H1 (cell line): ENCODE measurements at regions not wholly inside any gene's neighbourhood (a gene's known extent, or its start where the extent isn't known, plus 50 kb on each side); places are given as distances from the start of the nearest gene placed in this dataset.

ENCODE experiments used
- CTCF ChIA-PET: fragments of 300-600 bp; sonication (Branson Sonifier 250); formaldehyde crosslinking; loops from one replicate; lab custom pipeline; 2021; ENCODE audit not compliant: partially characterized antibody; lab: Charles Lee
- POLR2A ChIA-PET: fragments of 300-600 bp; sonication (Branson Sonifier 250); formaldehyde crosslinking; loops from one replicate; lab custom pipeline; 2021; ENCODE audit warnings: inconsistent platforms; ENCODE audit not compliant: partially characterized antibody; lab: Charles Lee
- DNase-seq, 2 experiments: peaks; one replicate each; pipeline versions ENCODE4 v3.0.0 to v3.0.0-alpha.2; 2010 to 2022; ENCODE audit warnings: low spot score in 2 of 2, low read depth in 1 of 2, mixed read lengths in 1 of 2
- FAIRE-seq: peaks from 2 replicates; lab custom pipeline; 2011; peaks lifted over from hg19 to GRCh38; lab: Jason Lieb, UNC
- H2AFZ ChIP-seq: 2 replicates; pipeline ENCODE4 v1.8.1; 2012; ENCODE audit warnings: low read length, inconsistent platforms
- H2AK5ac ChIP-seq: 2 replicates; pipeline ENCODE4 v1.6.1; 2013; ENCODE audit warnings: low read depth, low read length
- H2BK120ac ChIP-seq: replicated peaks from 2 replicates; pipeline ENCODE3; 2013; ENCODE audit warnings: low read depth, low read length, inconsistent platforms
- H2BK12ac ChIP-seq: 2 replicates; pipeline ENCODE4 v1.6.1; 2013; ENCODE audit warnings: low read depth, low read length
- H2BK15ac ChIP-seq: 2 replicates; pipeline ENCODE4 v1.6.1; 2013; ENCODE audit warnings: low read length
- H2BK20ac ChIP-seq: 2 replicates; pipeline ENCODE4 v1.6.1; 2013; ENCODE audit warnings: low read length
- H2BK5ac ChIP-seq: 2 replicates; pipeline ENCODE4 v1.6.1; 2013; ENCODE audit warnings: low read depth, low read length
- H3K14ac ChIP-seq: 2 replicates; pipeline ENCODE4 v1.6.1; 2013; ENCODE audit warnings: inconsistent platforms; ENCODE audit not compliant: insufficient read length
- H3K18ac ChIP-seq: 2 replicates; pipeline ENCODE4 v1.6.1; 2013; ENCODE audit warnings: low read length; ENCODE audit errors: extremely low read depth
- H3K23ac ChIP-seq: 2 replicates; pipeline ENCODE4 v1.6.1; 2013; ENCODE audit warnings: inconsistent platforms; ENCODE audit not compliant: insufficient read length
- H3K23me2 ChIP-seq: 2 replicates; pipeline ENCODE4 v1.6.1; 2013; ENCODE audit warnings: low read depth, low read length
- H3K27ac ChIP-seq: 2 replicates; pipeline ENCODE4 v1.6.1; 2011; ENCODE audit warnings: low read depth, low read length, inconsistent platforms
- H3K27me3 ChIP-seq, 4 experiments: replicated peaks in 1 of 4; 1 replicate in 1 of 4; 2 replicates in 3 of 4; pipeline versions ENCODE4 v1.6.1 to v1.8.1; 2011 to 2013; ENCODE audit warnings: low read length in 3 of 4, mild to moderate bottlenecking in 3 of 4, inconsistent platforms in 2 of 4, mixed read lengths in 2 of 4, moderate library complexity in 1 of 4; ENCODE audit not compliant: control insufficient read depth in 3 of 4, insufficient read depth in 3 of 4; ENCODE audit errors: extremely low read depth in 1 of 4
- H3K36me3 ChIP-seq, 4 experiments: 2 replicates each; pipeline versions ENCODE4 v1.6.1 to v1.8.1; 2011 to 2013; ENCODE audit warnings: mild to moderate bottlenecking in 4 of 4, low read length in 3 of 4, moderate library complexity in 2 of 4, control low read depth in 1 of 4, inconsistent platforms in 1 of 4; ENCODE audit not compliant: insufficient read depth in 4 of 4, control insufficient read depth in 2 of 4
- H3K4ac ChIP-seq: replicated peaks from 2 replicates; pipeline ENCODE3; 2013; ENCODE audit warnings: low read length, low read depth, mixed read lengths, inconsistent platforms; ENCODE audit not compliant: insufficient read length
- H3K4me1 ChIP-seq, 4 experiments: replicated peaks in 1 of 4; 1 replicate in 1 of 4; 2 replicates in 3 of 4; pipeline versions ENCODE4 v1.6.1 to v1.8.1; 2011 to 2013; ENCODE audit warnings: low read length in 3 of 4, inconsistent platforms in 2 of 4, mixed read lengths in 1 of 4; ENCODE audit not compliant: insufficient read depth in 4 of 4, control insufficient read depth in 3 of 4
- H3K4me2 ChIP-seq, 2 experiments: 2 replicates each; pipeline versions ENCODE4 v1.6.1 to v1.8.1; 2011 to 2013; ENCODE audit warnings: low read depth in 2 of 2, low read length in 2 of 2, control low read depth in 1 of 2, inconsistent platforms in 1 of 2, mild to moderate bottlenecking in 1 of 2; ENCODE audit not compliant: insufficient read depth in 1 of 2
- H3K4me3 ChIP-seq, 4 experiments: fragments of 200-600, 300-600 bp in 1 of 4; sonication (generic), shearing (Covaris generic), sonication (Bioruptor Twin) in 1 of 4; 2 replicates each; pipeline versions ENCODE4 v1.5.1 to v1.8.1; 2011 to 2016; ENCODE audit warnings: low read length in 4 of 4, low read depth in 3 of 4, control low read depth in 2 of 4, inconsistent platforms in 2 of 4, mild to moderate bottlenecking in 2 of 4, mixed read lengths in 1 of 4, moderate library complexity in 1 of 4; ENCODE audit not compliant: insufficient read depth in 2 of 4; ENCODE audit errors: extremely low read depth in 1 of 4
- H3K56ac ChIP-seq: replicated peaks from 2 replicates; pipeline ENCODE3; 2013; ENCODE audit warnings: low read depth, mild to moderate bottlenecking, mixed read lengths, low read length, inconsistent platforms; ENCODE audit not compliant: insufficient read length
- H3K79me1 ChIP-seq: 2 replicates; pipeline ENCODE4 v1.6.1; 2013; ENCODE audit warnings: low read depth, low read length, control low read depth
- H3K79me2 ChIP-seq, 2 experiments: 2 replicates each; pipeline versions ENCODE4 v1.6.1 to v1.8.1; 2012 to 2013; ENCODE audit warnings: low read length in 2 of 2, mild to moderate bottlenecking in 2 of 2, inconsistent platforms in 1 of 2; ENCODE audit not compliant: insufficient read depth in 2 of 2, control insufficient read depth in 1 of 2
- H3K9ac ChIP-seq, 4 experiments: replicated peaks in 1 of 4; 1 replicate in 1 of 4; 2 replicates in 3 of 4; pipeline versions ENCODE4 v1.6.1 to v1.8.1; 2011 to 2013; ENCODE audit warnings: low read depth in 3 of 4, low read length in 3 of 4, control low read depth in 2 of 4, mild to moderate bottlenecking in 2 of 4, moderate library complexity in 2 of 4, inconsistent platforms in 1 of 4; ENCODE audit errors: extremely low read depth in 1 of 4
- H3K9me3 ChIP-seq, 2 experiments: 2 replicates each; pipeline versions ENCODE4 v1.6.1 to v1.8.1; 2012 to 2013; ENCODE audit warnings: mild to moderate bottlenecking in 2 of 2, moderate library complexity in 2 of 2, control low read depth in 1 of 2, inconsistent platforms in 1 of 2, low read depth in 1 of 2, low read length in 1 of 2, mixed read lengths in 1 of 2; ENCODE audit not compliant: insufficient read depth in 2 of 2
- H4K20me1 ChIP-seq, 2 experiments: replicated peaks in 1 of 2; 2 replicates each; pipeline versions ENCODE3 to v1.8.1; 2011 to 2013; ENCODE audit warnings: inconsistent platforms in 2 of 2, low read length in 2 of 2, mild to moderate bottlenecking in 1 of 2; ENCODE audit not compliant: insufficient read depth in 2 of 2, control insufficient read depth in 1 of 2
- H4K5ac ChIP-seq: 2 replicates; pipeline ENCODE4 v1.6.1; 2013; ENCODE audit warnings: low read length, low read depth, mixed read lengths, inconsistent platforms; ENCODE audit not compliant: insufficient read length
- H4K8ac ChIP-seq: 2 replicates; pipeline ENCODE4 v1.8.0; 2013; ENCODE audit warnings: mild to moderate bottlenecking, moderate library complexity, low read length, inconsistent platforms; ENCODE audit not compliant: insufficient read depth; ENCODE audit errors: extremely low read depth
- H4K91ac ChIP-seq: replicated peaks from 2 replicates; pipeline ENCODE3; 2013; ENCODE audit warnings: low read length, mixed read lengths, inconsistent platforms; ENCODE audit not compliant: insufficient read length
- MAFK ChIP-seq: IDR thresholded peaks from 2 replicates; pipeline ENCODE4 v1.6.1; 2012; ENCODE audit warnings: low read depth, mild to moderate bottlenecking, improper control_type of control experiment, low read length
- RAD21 ChIP-seq, 2 experiments: IDR thresholded peaks in 1 of 2; conservative IDR thresholded peaks in 1 of 2; 2 replicates each; pipeline ENCODE4 v1.6.1; 2011; ENCODE audit warnings: low read depth in 2 of 2, low read length in 2 of 2, improper control_type of control experiment in 1 of 2, inconsistent platforms in 1 of 2, mild to moderate bottlenecking in 1 of 2, moderate library complexity in 1 of 2
- RBBP5 ChIP-seq: IDR thresholded peaks from 2 replicates; pipeline ENCODE4 v1.7.1; 2012; ENCODE audit warnings: low read depth, mild to moderate bottlenecking, inconsistent platforms, low read length, moderate library complexity, borderline replicate concordance
- WGBS, 2 experiments: shearing (Covaris generic) in 1 of 2; methylation state at CpG; one replicate each; pipeline versions ENCODE4 v1.1.6 to v1.1.7; 2013 to 2015; ENCODE audit warnings: low lambda C conversion rate in 2 of 2, mixed read lengths in 2 of 2, inconsistent platforms in 1 of 2, low coverage in 1 of 2, missing lambda C conversion rate in 1 of 2; ENCODE audit not compliant: insufficient replicate concordance in 2 of 2, insufficient coverage in 1 of 2, insufficient read length in 1 of 2; ENCODE audit errors: extremely low coverage in 1 of 2, missing lambda C conversion rate in 1 of 2; 5-methylcytosine and 5-hydroxymethylcytosine counted together
- TF ChIP-seq, protein P1 (sequence below): IDR thresholded peaks from 2 replicates; pipeline ENCODE4 v1.6.1; 2011; ENCODE audit warnings: low read depth, mild to moderate bottlenecking, low read length; ENCODE audit not compliant: insufficient read depth

DNA sequence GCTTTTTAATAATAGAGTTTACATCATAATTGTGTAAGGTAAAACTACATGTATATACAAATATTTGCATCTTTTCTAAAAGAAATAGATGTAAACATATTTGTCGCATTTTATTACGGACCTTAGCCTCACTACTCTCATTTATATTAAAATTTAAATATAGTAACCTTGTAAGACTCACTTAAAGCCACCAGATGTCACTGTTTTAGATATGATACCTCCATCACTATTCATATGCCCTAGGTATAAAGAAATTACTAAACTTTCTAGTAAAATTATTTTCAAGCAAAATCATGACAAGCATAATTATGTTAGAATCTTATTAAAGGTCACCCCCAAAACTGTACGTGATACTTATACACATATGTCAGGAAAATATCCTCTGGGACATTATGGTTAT is 674.3 kb upstream of the REG3G start:
- no peak overlapping the region for H4K91ac ChIP-seq
- H3K23ac ChIP-seq, result no peak overlapping the region
- no peak for FAIRE-seq
- no peak overlapping the region for H2BK20ac ChIP-seq
- no peak overlapping the region for H3K27ac ChIP-seq
- CTCF ChIA-PET, result interaction anchor here (0.7 to 3.2 kb wide), 8 partner anchors 10 to 628 kb away, joined by 3 to 15 read pairs (median 4); no protein-coding TSS in a partner anchor
- no peaks in the 10 kb centered on the region for H3K36me3 ChIP-seq
- TF ChIP-seq RAD21 (IDR thresholded peaks at IDR 0.05 in 1 of 2, conservative IDR thresholded peaks at IDR 0.05 in 1 of 2; ENCODE audit: low read depth in 2 of 2, low read length in 2 of 2), result peak in 1 of 2 experiments; percentile 9; a peak in 2 of 4 replicates
- TF ChIP-seq RBBP5, result no peak
- no peak for TF ChIP-seq MAFK
- TF ChIP-seq, protein P1, sequence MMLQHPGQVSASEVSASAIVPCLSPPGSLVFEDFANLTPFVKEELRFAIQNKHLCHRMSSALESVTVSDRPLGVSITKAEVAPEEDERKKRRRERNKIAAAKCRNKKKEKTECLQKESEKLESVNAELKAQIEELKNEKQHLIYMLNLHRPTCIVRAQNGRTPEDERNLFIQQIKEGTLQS, result no peak
- TF ChIP-seq, all 59 proteins: peak for 1
- H2BK5ac ChIP-seq, result no peak overlapping the region
- H2BK12ac ChIP-seq, result no peak overlapping the region
- H3K4me2 ChIP-seq, result no peak overlapping the region
- H3K79me2 ChIP-seq, result no peaks in the 10 kb centered on the region
- H3K4me3 ChIP-seq, result no peak overlapping the region
- WGBS, 2 experiments, result 89% methylated on average over 3 of the region's 3 CpGs; no CpG with 5 or more reads in 1 of the 2 experiments
- H3K27me3 ChIP-seq, result peaks cover 0 to 2% (median 0%) of the 10 kb centered on the region in 4 experiments; a peak in 1 of 7 replicates
- no peak overlapping the region for H2BK120ac ChIP-seq
- H2BK15ac ChIP-seq, result no peak overlapping the region
- H3K18ac ChIP-seq, result no peak overlapping the region
- no peaks in the 10 kb centered on the region for H3K79me1 ChIP-seq
- no peaks in the 10 kb centered on the region for H3K23me2 ChIP-seq
- H3K4ac ChIP-seq, result no peak overlapping the region
- H3K56ac ChIP-seq, result no peak overlapping the region
- no peak overlapping the region for H2AFZ ChIP-seq
- no peak for DNase-seq
- no peak overlapping the region for H2AK5ac ChIP-seq
- no peak overlapping the region for H4K8ac ChIP-seq
- POLR2A ChIA-PET, result no interaction called here
- no peak overlapping the region for H3K9ac ChIP-seq
- H3K4me1 ChIP-seq, result peaks cover 0 to 5% (median 3%) of the 10 kb centered on the region in 4 experiments; a peak in 2 of 7 replicates
- no peaks in the 10 kb centered on the region for H4K20me1 ChIP-seq
- no peak overlapping the region for H4K5ac ChIP-seq
- H3K9me3 ChIP-seq, result no peaks in the 10 kb centered on the region
- no peak overlapping the region for H3K14ac ChIP-seq
